ENCODE measurements at regions not wholly inside any gene's neighbourhood (a gene's known extent, or its start where the extent isn't known, plus 50 kb on each side); places are given as distances from the start of the nearest gene placed in this dataset.

DNA sequence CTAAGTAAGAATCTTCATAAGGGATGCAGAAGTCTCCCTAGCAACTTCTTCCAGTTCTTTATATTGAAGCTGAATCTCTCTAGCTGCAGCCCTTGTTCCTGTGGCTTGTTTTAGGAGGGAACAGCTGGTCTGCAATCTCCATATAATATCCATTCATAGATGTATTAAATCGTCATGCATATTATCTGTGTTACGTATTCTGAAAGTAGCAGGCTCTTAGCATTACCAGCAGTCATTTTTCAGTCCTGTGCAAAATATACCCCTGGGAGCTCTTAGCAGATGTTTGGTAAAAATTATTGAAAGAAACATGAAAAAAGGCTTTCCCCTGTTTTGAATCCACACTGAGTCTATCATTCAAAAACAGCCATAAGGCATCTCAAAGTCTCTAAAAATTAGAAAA lies 385.3 kb downstream of the IRS1 start:
- DNase-seq (ENCODE audit: low read depth), result no peak
- no peak for TF ChIP-seq CTCF (IDR thresholded peaks at IDR 0.05; ENCODE audit: insufficient read depth, low read depth, low read length, missing control alignments)
- no peak overlapping the region for H3K4me3 ChIP-seq (ENCODE audit: low read depth, low read length)

DNA sequence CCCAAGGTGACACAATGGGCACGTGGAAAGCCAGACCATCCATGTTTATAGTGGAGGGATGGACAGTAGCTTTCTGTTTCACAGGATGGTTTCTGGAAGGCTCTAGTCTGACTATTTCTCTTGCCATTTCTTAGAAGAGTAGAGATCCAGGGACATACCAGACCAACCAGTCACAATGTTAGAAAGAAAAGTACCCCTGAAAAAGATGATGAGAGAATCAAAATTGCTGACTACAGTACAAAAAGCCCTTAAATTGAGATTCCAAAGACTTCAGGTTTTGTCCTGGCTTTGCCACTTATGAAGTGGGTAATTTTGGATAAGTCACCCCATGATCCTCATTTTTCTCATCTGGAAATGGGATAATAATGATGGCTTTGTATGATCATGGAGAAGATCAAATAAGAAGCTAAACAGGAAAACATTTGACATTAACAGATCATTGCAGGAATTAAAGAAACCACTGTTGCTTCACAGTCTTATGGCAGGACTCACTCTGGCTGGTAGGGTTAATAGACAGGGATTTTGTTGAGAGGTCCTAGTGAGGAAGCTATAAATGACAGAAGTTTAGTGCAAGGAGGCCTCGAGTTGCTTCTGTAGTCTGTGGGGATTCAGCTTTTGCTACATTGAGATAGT lies 386.0 kb downstream of the IRS1 start:
- DNase-seq (ENCODE audit: low read depth), result no peak
- H3K4me3 ChIP-seq (ENCODE audit: low read depth, low read length), result no peak overlapping the region
- TF ChIP-seq CTCF (IDR thresholded peaks at IDR 0.05; ENCODE audit: insufficient read depth, low read depth, low read length, missing control alignments), result no peak

DNA sequence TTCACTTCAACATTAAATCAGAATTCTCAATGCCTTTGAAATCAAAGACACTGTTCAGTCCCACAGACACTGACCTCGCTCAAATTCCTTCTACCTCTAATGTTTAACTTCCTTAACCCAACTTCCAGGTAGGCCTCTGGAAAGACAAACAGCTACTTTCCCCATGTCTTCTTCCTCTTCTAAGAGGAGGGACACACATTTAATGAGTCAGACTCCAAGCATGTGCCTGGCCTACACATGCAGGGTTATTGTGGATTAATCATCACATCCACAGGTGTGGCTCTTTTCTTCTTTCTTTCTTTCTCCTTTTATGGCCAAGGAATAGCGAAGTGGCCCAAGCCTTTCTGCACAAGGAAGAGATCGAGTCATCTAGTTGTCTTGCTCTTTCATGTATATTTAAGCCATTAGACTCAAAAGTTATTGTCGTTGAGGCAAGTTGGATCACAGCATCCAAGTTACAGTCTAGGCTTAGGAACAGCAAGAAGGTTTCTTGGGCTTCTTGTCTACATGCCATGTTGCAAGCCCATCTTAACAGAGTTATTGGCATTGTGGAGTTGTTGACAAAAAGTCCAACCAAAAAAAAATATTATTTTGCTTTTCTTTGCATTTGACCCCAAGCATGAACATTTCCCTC lies 387.8 kb downstream of the IRS1 start:
- H3K4me3 ChIP-seq (ENCODE audit: low read depth, low read length), result no peak overlapping the region
- DNase-seq (ENCODE audit: low read depth), result no peak
- TF ChIP-seq CTCF (IDR thresholded peaks at IDR 0.05; ENCODE audit: insufficient read depth, low read depth, low read length, missing control alignments), result no peak

GRCh38 chr2:226411205-226411604 lies 388.4 kb downstream of the IRS1 start:
- H3K4me3 ChIP-seq (ENCODE audit: low read depth, low read length), result no peak overlapping the region
- no peak for TF ChIP-seq CTCF (IDR thresholded peaks at IDR 0.05; ENCODE audit: insufficient read depth, low read depth, low read length, missing control alignments)
- no peak for DNase-seq (ENCODE audit: low read depth)

- TF ChIP-seq CTCF (IDR thresholded peaks at IDR 0.05; ENCODE audit: insufficient read depth, low read depth, low read length, missing control alignments), result no peak
- DNase-seq (ENCODE audit: low read depth), result no peak
- H3K4me3 ChIP-seq (ENCODE audit: low read depth, low read length), result no peak overlapping the region
These were observed 389.3 kb downstream of the IRS1 start for GRCh38 chr2:226410247-226410835.

- no peak for DNase-seq (ENCODE audit: low read depth)
- no peak for TF ChIP-seq CTCF (IDR thresholded peaks at IDR 0.05; ENCODE audit: insufficient read depth, low read depth, low read length, missing control alignments)
- no peak overlapping the region for H3K4me3 ChIP-seq (ENCODE audit: low read depth, low read length)
These were observed 390.5 kb downstream of the IRS1 start for GRCh38 chr2:226409134-226409533.
